H1 (cell line): ENCODE measurements at regions not wholly inside any gene's neighbourhood (a gene's known extent, or its start where the extent isn't known, plus 50 kb on each side); places are given as distances from the start of the nearest gene placed in this dataset.

Experiments
- CTCF ChIA-PET: fragments of 300-600 bp; sonication (Branson Sonifier 250); formaldehyde crosslinking; loops from one replicate; lab custom pipeline; 2021; ENCODE audit not compliant: partially characterized antibody; lab: Charles Lee
- POLR2A ChIA-PET: fragments of 300-600 bp; sonication (Branson Sonifier 250); formaldehyde crosslinking; loops from one replicate; lab custom pipeline; 2021; ENCODE audit warnings: inconsistent platforms; ENCODE audit not compliant: partially characterized antibody; lab: Charles Lee
- DNase-seq, 2 experiments: peaks; one replicate each; pipeline versions ENCODE4 v3.0.0 to v3.0.0-alpha.2; 2010 to 2022; ENCODE audit warnings: low spot score in 2 of 2, low read depth in 1 of 2, mixed read lengths in 1 of 2
- FAIRE-seq: peaks from 2 replicates; lab custom pipeline; 2011; peaks lifted over from hg19 to GRCh38; lab: Jason Lieb, UNC
- H2AFZ ChIP-seq: 2 replicates; pipeline ENCODE4 v1.8.1; 2012; ENCODE audit warnings: low read length, inconsistent platforms
- H2AK5ac ChIP-seq: 2 replicates; pipeline ENCODE4 v1.6.1; 2013; ENCODE audit warnings: low read depth, low read length
- H2BK120ac ChIP-seq: replicated peaks from 2 replicates; pipeline ENCODE3; 2013; ENCODE audit warnings: low read depth, low read length, inconsistent platforms
- H2BK12ac ChIP-seq: 2 replicates; pipeline ENCODE4 v1.6.1; 2013; ENCODE audit warnings: low read depth, low read length
- H2BK15ac ChIP-seq: 2 replicates; pipeline ENCODE4 v1.6.1; 2013; ENCODE audit warnings: low read length
- H2BK20ac ChIP-seq: 2 replicates; pipeline ENCODE4 v1.6.1; 2013; ENCODE audit warnings: low read length
- H2BK5ac ChIP-seq: 2 replicates; pipeline ENCODE4 v1.6.1; 2013; ENCODE audit warnings: low read depth, low read length
- H3K14ac ChIP-seq: 2 replicates; pipeline ENCODE4 v1.6.1; 2013; ENCODE audit warnings: inconsistent platforms; ENCODE audit not compliant: insufficient read length
- H3K18ac ChIP-seq: 2 replicates; pipeline ENCODE4 v1.6.1; 2013; ENCODE audit warnings: low read length; ENCODE audit errors: extremely low read depth
- H3K23ac ChIP-seq: 2 replicates; pipeline ENCODE4 v1.6.1; 2013; ENCODE audit warnings: inconsistent platforms; ENCODE audit not compliant: insufficient read length
- H3K23me2 ChIP-seq: 2 replicates; pipeline ENCODE4 v1.6.1; 2013; ENCODE audit warnings: low read depth, low read length
- H3K27ac ChIP-seq: 2 replicates; pipeline ENCODE4 v1.6.1; 2011; ENCODE audit warnings: low read depth, low read length, inconsistent platforms
- H3K27me3 ChIP-seq, 4 experiments: replicated peaks in 1 of 4; 1 replicate in 1 of 4; 2 replicates in 3 of 4; pipeline versions ENCODE4 v1.6.1 to v1.8.1; 2011 to 2013; ENCODE audit warnings: low read length in 3 of 4, mild to moderate bottlenecking in 3 of 4, inconsistent platforms in 2 of 4, mixed read lengths in 2 of 4, moderate library complexity in 1 of 4; ENCODE audit not compliant: control insufficient read depth in 3 of 4, insufficient read depth in 3 of 4; ENCODE audit errors: extremely low read depth in 1 of 4
- H3K36me3 ChIP-seq, 4 experiments: 2 replicates each; pipeline versions ENCODE4 v1.6.1 to v1.8.1; 2011 to 2013; ENCODE audit warnings: mild to moderate bottlenecking in 4 of 4, low read length in 3 of 4, moderate library complexity in 2 of 4, control low read depth in 1 of 4, inconsistent platforms in 1 of 4; ENCODE audit not compliant: insufficient read depth in 4 of 4, control insufficient read depth in 2 of 4
- H3K4ac ChIP-seq: replicated peaks from 2 replicates; pipeline ENCODE3; 2013; ENCODE audit warnings: low read length, low read depth, mixed read lengths, inconsistent platforms; ENCODE audit not compliant: insufficient read length
- H3K4me1 ChIP-seq, 4 experiments: replicated peaks in 1 of 4; 1 replicate in 1 of 4; 2 replicates in 3 of 4; pipeline versions ENCODE4 v1.6.1 to v1.8.1; 2011 to 2013; ENCODE audit warnings: low read length in 3 of 4, inconsistent platforms in 2 of 4, mixed read lengths in 1 of 4; ENCODE audit not compliant: insufficient read depth in 4 of 4, control insufficient read depth in 3 of 4
- H3K4me2 ChIP-seq, 2 experiments: 2 replicates each; pipeline versions ENCODE4 v1.6.1 to v1.8.1; 2011 to 2013; ENCODE audit warnings: low read depth in 2 of 2, low read length in 2 of 2, control low read depth in 1 of 2, inconsistent platforms in 1 of 2, mild to moderate bottlenecking in 1 of 2; ENCODE audit not compliant: insufficient read depth in 1 of 2
- H3K4me3 ChIP-seq, 4 experiments: fragments of 200-600, 300-600 bp in 1 of 4; sonication (generic), shearing (Covaris generic), sonication (Bioruptor Twin) in 1 of 4; 2 replicates each; pipeline versions ENCODE4 v1.5.1 to v1.8.1; 2011 to 2016; ENCODE audit warnings: low read length in 4 of 4, low read depth in 3 of 4, control low read depth in 2 of 4, inconsistent platforms in 2 of 4, mild to moderate bottlenecking in 2 of 4, mixed read lengths in 1 of 4, moderate library complexity in 1 of 4; ENCODE audit not compliant: insufficient read depth in 2 of 4; ENCODE audit errors: extremely low read depth in 1 of 4
- H3K56ac ChIP-seq: replicated peaks from 2 replicates; pipeline ENCODE3; 2013; ENCODE audit warnings: low read depth, mild to moderate bottlenecking, mixed read lengths, low read length, inconsistent platforms; ENCODE audit not compliant: insufficient read length
- H3K79me1 ChIP-seq: 2 replicates; pipeline ENCODE4 v1.6.1; 2013; ENCODE audit warnings: low read depth, low read length, control low read depth
- H3K79me2 ChIP-seq, 2 experiments: 2 replicates each; pipeline versions ENCODE4 v1.6.1 to v1.8.1; 2012 to 2013; ENCODE audit warnings: low read length in 2 of 2, mild to moderate bottlenecking in 2 of 2, inconsistent platforms in 1 of 2; ENCODE audit not compliant: insufficient read depth in 2 of 2, control insufficient read depth in 1 of 2
- H3K9ac ChIP-seq, 4 experiments: replicated peaks in 1 of 4; 1 replicate in 1 of 4; 2 replicates in 3 of 4; pipeline versions ENCODE4 v1.6.1 to v1.8.1; 2011 to 2013; ENCODE audit warnings: low read depth in 3 of 4, low read length in 3 of 4, control low read depth in 2 of 4, mild to moderate bottlenecking in 2 of 4, moderate library complexity in 2 of 4, inconsistent platforms in 1 of 4; ENCODE audit errors: extremely low read depth in 1 of 4
- H3K9me3 ChIP-seq, 2 experiments: 2 replicates each; pipeline versions ENCODE4 v1.6.1 to v1.8.1; 2012 to 2013; ENCODE audit warnings: mild to moderate bottlenecking in 2 of 2, moderate library complexity in 2 of 2, control low read depth in 1 of 2, inconsistent platforms in 1 of 2, low read depth in 1 of 2, low read length in 1 of 2, mixed read lengths in 1 of 2; ENCODE audit not compliant: insufficient read depth in 2 of 2
- H4K20me1 ChIP-seq, 2 experiments: replicated peaks in 1 of 2; 2 replicates each; pipeline versions ENCODE3 to v1.8.1; 2011 to 2013; ENCODE audit warnings: inconsistent platforms in 2 of 2, low read length in 2 of 2, mild to moderate bottlenecking in 1 of 2; ENCODE audit not compliant: insufficient read depth in 2 of 2, control insufficient read depth in 1 of 2
- H4K5ac ChIP-seq: 2 replicates; pipeline ENCODE4 v1.6.1; 2013; ENCODE audit warnings: low read length, low read depth, mixed read lengths, inconsistent platforms; ENCODE audit not compliant: insufficient read length
- H4K8ac ChIP-seq: 2 replicates; pipeline ENCODE4 v1.8.0; 2013; ENCODE audit warnings: mild to moderate bottlenecking, moderate library complexity, low read length, inconsistent platforms; ENCODE audit not compliant: insufficient read depth; ENCODE audit errors: extremely low read depth
- H4K91ac ChIP-seq: replicated peaks from 2 replicates; pipeline ENCODE3; 2013; ENCODE audit warnings: low read length, mixed read lengths, inconsistent platforms; ENCODE audit not compliant: insufficient read length
- BCL11A ChIP-seq, 2 experiments: IDR thresholded peaks; one replicate each; pipeline ENCODE4 v1.6.1; 2011; ENCODE audit warnings: low read depth in 2 of 2, low read length in 2 of 2, mild to moderate bottlenecking in 2 of 2
- CBX5 ChIP-seq: fragments of 300-800, 300-1000 bp; sonication (generic); IDR thresholded peaks from 2 replicates; pipeline ENCODE4 v1.7.1; 2016; ENCODE audit warnings: antibody characterized with exemption, low read length, low read depth
- CHD2 ChIP-seq: IDR thresholded peaks from 2 replicates; pipeline ENCODE4 v1.6.1; 2012; ENCODE audit warnings: low read length, improper control_type of control experiment
- CTBP2 ChIP-seq: IDR thresholded peaks from 2 replicates; pipeline ENCODE4 v1.7.0; 2011; ENCODE audit warnings: borderline replicate concordance, mild to moderate bottlenecking, moderate library complexity, mixed read lengths, low read length; ENCODE audit not compliant: insufficient read depth, insufficient read length
- GTF2F1 ChIP-seq: IDR thresholded peaks from 2 replicates; pipeline ENCODE4 v1.6.1; 2012; ENCODE audit warnings: low read depth, low read length, improper control_type of control experiment, borderline replicate concordance
- RXRA ChIP-seq: IDR thresholded peaks from 2 replicates; pipeline ENCODE4 v1.6.1; 2011; ENCODE audit warnings: low read depth, mild to moderate bottlenecking, low read length, moderate library complexity; ENCODE audit not compliant: insufficient read depth
- SAP30 ChIP-seq: fragments of 300-600 bp; sonication (generic); IDR thresholded peaks from 2 replicates; pipeline ENCODE4 v1.7.1; 2012; ENCODE audit warnings: low read length, moderate library complexity, mild to moderate bottlenecking, inconsistent platforms; ENCODE audit not compliant: insufficient read depth, insufficient replicate concordance
- SIRT6 ChIP-seq: IDR thresholded peaks from one replicate; pipeline ENCODE4 v1.7.1; 2012; ENCODE audit warnings: low read length, inconsistent platforms
- SP4 ChIP-seq: IDR thresholded peaks from 2 replicates; pipeline ENCODE4 v1.6.1; 2012; ENCODE audit warnings: low read length, inconsistent platforms
- TEAD4 ChIP-seq: IDR thresholded peaks from 2 replicates; pipeline ENCODE4 v1.6.1; 2012; ENCODE audit warnings: low read depth, low read length, inconsistent platforms, mixed read lengths
- YY1 ChIP-seq: IDR thresholded peaks from 2 replicates; pipeline ENCODE4 v1.6.1; 2011; ENCODE audit warnings: low read depth, mild to moderate bottlenecking, low read length
- WGBS, 2 experiments: shearing (Covaris generic) in 1 of 2; methylation state at CpG; one replicate each; pipeline versions ENCODE4 v1.1.6 to v1.1.7; 2013 to 2015; ENCODE audit warnings: low lambda C conversion rate in 2 of 2, mixed read lengths in 2 of 2, inconsistent platforms in 1 of 2, low coverage in 1 of 2, missing lambda C conversion rate in 1 of 2; ENCODE audit not compliant: insufficient replicate concordance in 2 of 2, insufficient coverage in 1 of 2, insufficient read length in 1 of 2; ENCODE audit errors: extremely low coverage in 1 of 2, missing lambda C conversion rate in 1 of 2; 5-methylcytosine and 5-hydroxymethylcytosine counted together
- TF ChIP-seq, protein P1 (sequence below), 3 experiments: IDR thresholded peaks; 1 replicate in 2 of 3; 2 replicates in 1 of 3; pipeline versions ENCODE4 v1.5.1 to v1.6.1; 2011; ENCODE audit warnings: low read length in 3 of 3, mild to moderate bottlenecking in 3 of 3, inconsistent platforms in 2 of 3, low read depth in 1 of 3, moderate library complexity in 1 of 3; ENCODE audit not compliant: insufficient read depth in 1 of 3; ENCODE audit errors: control extremely low read depth in 1 of 3

DNA sequence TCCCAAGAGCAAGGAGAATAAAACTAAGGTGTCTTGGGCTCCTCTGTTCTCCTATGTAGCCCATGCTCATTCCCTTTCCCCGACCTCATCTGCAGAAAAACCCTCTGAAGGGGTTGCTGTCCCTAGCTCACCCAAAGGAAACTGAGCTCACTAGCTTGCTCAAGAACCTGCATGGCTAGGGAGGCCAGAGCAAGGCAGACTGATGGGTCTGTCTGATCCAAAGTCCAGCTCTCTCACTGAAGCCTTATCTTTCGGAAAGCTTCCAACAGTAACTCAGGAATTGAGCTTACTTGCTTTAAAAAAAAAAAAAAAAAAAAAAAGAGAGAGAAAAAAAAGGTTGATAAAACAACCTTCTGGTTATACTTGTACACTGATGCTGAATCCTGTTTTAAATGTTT lies 141.4 kb upstream of the TOPAZ1 start:
- no peak overlapping the region for H2BK5ac ChIP-seq
- H3K27ac ChIP-seq = no peak overlapping the region
- H3K27me3 ChIP-seq = no peaks in the 10 kb centered on the region
- no peaks in the 10 kb centered on the region; a peak in 1 of 4 replicates for H3K79me2 ChIP-seq
- H2BK12ac ChIP-seq = no peak overlapping the region
- H2BK20ac ChIP-seq = no peak overlapping the region
- no peak overlapping the region for H3K18ac ChIP-seq
- H2AK5ac ChIP-seq = no peak overlapping the region
- peaks cover 2 to 7% (median 3%) of the 10 kb centered on the region in 4 experiments; a peak in 5 of 7 replicates for H3K4me1 ChIP-seq
- CTCF ChIA-PET = interaction anchor here (0.9 to 1.6 kb wide), 2 partner anchors 14 to 26 kb away, joined by 4 to 5 read pairs; no protein-coding TSS in a partner anchor
- no peak overlapping the region for H3K4ac ChIP-seq
- no peak overlapping the region for H3K4me2 ChIP-seq
- FAIRE-seq (no peak), DNase-seq (no peak)
- POLR2A ChIA-PET = no interaction called here
- no peaks in the 10 kb centered on the region for H3K9me3 ChIP-seq
- H3K36me3 ChIP-seq = no peaks in the 10 kb centered on the region
- no peak overlapping the region for H2BK120ac ChIP-seq
- H3K23me2 ChIP-seq = no peaks in the 10 kb centered on the region
- H4K20me1 ChIP-seq = no peaks in the 10 kb centered on the region
- H4K91ac ChIP-seq = no peak overlapping the region
- no peak overlapping the region for H4K8ac ChIP-seq
- no peak overlapping the region for H3K14ac ChIP-seq
- no peak overlapping the region for H4K5ac ChIP-seq
- no peak overlapping the region for H2AFZ ChIP-seq
- H3K9ac ChIP-seq = no peak overlapping the region
- H3K79me1 ChIP-seq = no peaks in the 10 kb centered on the region
- WGBS, 2 experiments = 92% methylated on average over 2 of the region's 2 CpGs; no CpG with 5 or more reads in 1 of the 2 experiments
- H3K56ac ChIP-seq = no peak overlapping the region
- no peak overlapping the region for H3K23ac ChIP-seq
- H3K4me3 ChIP-seq = no peak overlapping the region
- H2BK15ac ChIP-seq = no peak overlapping the region
- TF ChIP-seq CBX5 = no peak
- no peak for TF ChIP-seq BCL11A (IDR thresholded peaks at IDR 0.05; ENCODE audit: low read depth in 2 of 2, low read length in 2 of 2)
- TF ChIP-seq, protein P1, sequence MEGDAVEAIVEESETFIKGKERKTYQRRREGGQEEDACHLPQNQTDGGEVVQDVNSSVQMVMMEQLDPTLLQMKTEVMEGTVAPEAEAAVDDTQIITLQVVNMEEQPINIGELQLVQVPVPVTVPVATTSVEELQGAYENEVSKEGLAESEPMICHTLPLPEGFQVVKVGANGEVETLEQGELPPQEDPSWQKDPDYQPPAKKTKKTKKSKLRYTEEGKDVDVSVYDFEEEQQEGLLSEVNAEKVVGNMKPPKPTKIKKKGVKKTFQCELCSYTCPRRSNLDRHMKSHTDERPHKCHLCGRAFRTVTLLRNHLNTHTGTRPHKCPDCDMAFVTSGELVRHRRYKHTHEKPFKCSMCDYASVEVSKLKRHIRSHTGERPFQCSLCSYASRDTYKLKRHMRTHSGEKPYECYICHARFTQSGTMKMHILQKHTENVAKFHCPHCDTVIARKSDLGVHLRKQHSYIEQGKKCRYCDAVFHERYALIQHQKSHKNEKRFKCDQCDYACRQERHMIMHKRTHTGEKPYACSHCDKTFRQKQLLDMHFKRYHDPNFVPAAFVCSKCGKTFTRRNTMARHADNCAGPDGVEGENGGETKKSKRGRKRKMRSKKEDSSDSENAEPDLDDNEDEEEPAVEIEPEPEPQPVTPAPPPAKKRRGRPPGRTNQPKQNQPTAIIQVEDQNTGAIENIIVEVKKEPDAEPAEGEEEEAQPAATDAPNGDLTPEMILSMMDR (IDR thresholded peaks at IDR 0.05; ENCODE audit: control extremely low read depth in 1 of 3, insufficient read depth in 1 of 3, low read depth in 1 of 3, low read length in 3 of 3) = no peak
- TF ChIP-seq RXRA = no peak
- TF ChIP-seq CTBP2 = no peak
- no peak for TF ChIP-seq YY1
- no peak for TF ChIP-seq SIRT6
- TF ChIP-seq TEAD4 = no peak
- TF ChIP-seq GTF2F1 = no peak
- TF ChIP-seq CHD2 = no peak
- no peak for TF ChIP-seq SP4
- no peak for TF ChIP-seq SAP30
